ENCODE measurements at regions not wholly inside any gene's neighbourhood (a gene's known extent, or its start where the extent isn't known, plus 50 kb on each side); places are given as distances from the start of the nearest gene placed in this dataset.

DNA sequence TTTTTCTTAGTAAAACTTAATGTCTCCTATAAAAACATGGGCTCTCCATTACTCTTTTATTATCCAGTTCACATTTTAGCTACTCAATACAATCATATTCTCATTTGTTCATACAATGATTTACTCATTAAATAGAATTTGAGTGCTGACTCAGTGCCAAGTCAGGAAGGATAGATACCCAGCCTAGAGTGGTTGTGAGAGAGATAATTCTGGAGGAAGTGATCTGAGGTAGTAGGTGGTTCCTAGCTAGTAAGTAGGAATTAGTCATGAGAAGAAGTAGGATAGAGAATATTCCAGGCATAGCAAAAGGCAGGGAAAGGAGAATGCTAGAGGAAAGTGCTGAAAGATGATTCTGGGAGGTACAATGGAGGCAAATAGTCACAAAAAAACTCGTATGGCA is 133.5 kb upstream of the MBL2 start:
- DNase-seq (ENCODE audit: low read depth in 2 of 3, low spot score in 1 of 3) = no peak

DNA sequence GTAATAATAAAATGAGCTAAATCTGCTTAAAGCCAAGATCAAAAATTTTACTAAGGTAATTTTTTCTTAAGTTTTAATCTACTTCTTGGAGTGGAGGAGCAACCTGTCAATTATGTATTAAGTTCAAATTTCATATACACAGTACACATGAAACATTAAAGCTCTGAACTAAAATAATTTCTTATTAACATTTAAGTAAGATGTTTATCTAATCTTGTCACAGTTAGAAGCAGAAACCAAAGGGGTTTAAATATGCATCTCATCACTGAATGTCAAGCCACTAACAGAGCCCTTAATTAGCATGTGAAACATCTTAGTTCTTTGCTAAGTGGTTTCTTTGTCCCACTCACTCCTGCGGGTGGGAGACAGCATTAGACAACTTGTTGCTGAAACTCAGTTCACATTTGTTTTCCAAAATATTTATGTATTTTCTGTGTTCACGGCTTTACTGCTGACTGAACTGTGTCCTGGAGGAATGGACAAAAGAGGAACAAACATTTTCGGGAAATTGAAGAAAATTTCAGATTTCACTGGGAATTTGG is 130.9 kb upstream of the MBL2 start:
- DNase-seq (ENCODE audit: low read depth in 2 of 3, low spot score in 1 of 3) = no peak

DNA sequence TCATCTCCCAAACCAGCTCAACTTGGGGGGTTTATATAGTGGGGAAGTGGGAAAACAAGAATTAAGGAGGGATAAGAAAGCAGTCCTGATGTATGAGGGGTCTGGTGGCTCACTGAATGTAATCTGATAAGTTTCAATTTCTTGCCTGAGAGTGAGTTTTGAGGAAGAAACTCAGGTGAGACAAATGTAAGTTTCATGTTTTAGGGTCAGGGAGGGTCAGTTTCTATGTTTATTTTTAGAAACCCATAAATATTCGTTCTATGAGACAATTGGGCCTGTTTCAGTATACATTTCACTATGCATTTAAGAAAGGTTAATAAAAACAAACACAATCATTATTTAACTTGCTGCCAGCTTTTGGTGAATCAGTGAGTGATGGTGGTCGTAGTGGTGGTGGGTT is 128.0 kb upstream of the MBL2 start:
- no peak for DNase-seq (ENCODE audit: low read depth in 2 of 3, low spot score in 1 of 3)

DNA sequence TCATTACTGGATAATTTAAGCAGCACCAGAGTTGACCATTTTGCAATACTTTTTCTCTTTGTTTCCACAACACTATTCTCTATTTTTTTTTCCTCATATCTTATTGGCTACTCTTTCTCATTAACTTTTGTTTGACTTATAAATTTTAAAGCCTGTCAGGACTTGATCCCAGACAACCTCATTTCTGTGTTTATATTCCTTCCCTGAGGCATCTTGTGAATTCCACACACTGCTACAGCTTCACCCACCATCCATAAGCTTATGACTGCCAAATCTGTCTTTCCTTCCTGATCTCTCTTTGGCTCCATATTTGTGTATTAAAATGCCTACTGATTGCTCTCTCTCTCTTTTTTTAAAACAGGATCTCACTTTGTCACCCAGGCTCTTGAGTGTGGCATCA is 124.6 kb upstream of the MBL2 start:
- no peak for DNase-seq (ENCODE audit: low read depth in 2 of 3, low spot score in 1 of 3)

DNA sequence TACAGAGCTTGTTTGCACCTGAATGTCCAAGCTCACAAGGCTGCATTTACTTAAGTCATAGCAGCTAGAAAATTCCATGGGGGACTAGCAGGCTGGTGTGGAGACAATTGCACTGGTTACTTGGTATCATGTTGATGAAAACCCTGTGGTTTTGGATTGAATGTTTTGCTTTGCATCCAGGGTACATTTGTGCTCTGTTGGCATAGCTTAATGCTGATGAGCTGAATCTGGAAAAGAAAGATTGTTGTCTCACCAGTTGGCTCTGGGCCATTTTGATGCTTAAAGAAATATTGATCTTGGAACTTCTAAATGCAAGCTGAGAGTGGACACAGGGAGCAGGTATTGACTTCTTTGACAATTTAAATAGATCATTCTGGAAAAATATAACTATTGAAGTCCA is 122.5 kb upstream of the MBL2 start:
- DNase-seq (ENCODE audit: low read depth in 2 of 3, low spot score in 1 of 3) = no peak

DNA sequence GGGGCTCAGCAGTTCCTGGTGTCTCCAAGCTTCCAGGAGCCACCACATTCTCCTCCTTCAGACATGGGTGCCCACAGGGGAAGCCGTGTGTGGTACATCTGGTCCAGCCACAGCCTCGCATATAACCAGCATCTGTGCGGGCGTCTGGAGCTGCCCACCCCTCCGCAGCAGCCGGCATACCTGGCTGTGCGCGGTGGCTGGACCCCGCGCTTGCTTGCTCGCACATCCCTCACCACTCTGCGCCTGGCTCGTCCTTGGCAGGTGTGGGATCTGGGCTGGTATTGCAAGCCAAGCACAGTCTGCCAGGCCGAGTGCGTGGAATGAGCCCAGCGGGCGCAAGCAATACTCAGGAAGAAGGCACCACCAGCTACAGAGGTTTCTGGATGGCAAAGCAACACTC is 117.7 kb upstream of the MBL2 start:
- no peak for DNase-seq (ENCODE audit: low read depth in 2 of 3, low spot score in 1 of 3)

DNA sequence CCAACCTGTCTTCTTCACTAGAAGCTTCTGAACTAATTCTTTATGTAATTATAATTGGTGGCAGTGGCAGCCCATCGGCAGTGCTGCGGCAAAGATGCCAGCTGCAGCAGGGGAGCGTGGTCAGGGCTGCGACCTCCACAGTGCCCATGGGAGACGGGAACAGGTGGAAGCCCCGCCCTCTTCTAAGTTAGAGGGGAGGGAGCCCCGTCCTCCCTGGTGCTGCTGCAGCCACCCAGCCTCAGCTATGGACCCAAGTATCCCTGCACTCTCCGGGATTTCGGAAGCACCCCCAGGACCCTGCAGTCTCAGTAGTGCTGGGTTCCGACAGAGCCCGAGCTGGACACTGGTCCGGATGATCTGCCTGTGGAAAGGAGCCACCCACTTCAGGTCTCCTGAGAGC is 117.0 kb upstream of the MBL2 start:
- no peak for DNase-seq (ENCODE audit: low read depth in 2 of 3, low spot score in 1 of 3)

DNA sequence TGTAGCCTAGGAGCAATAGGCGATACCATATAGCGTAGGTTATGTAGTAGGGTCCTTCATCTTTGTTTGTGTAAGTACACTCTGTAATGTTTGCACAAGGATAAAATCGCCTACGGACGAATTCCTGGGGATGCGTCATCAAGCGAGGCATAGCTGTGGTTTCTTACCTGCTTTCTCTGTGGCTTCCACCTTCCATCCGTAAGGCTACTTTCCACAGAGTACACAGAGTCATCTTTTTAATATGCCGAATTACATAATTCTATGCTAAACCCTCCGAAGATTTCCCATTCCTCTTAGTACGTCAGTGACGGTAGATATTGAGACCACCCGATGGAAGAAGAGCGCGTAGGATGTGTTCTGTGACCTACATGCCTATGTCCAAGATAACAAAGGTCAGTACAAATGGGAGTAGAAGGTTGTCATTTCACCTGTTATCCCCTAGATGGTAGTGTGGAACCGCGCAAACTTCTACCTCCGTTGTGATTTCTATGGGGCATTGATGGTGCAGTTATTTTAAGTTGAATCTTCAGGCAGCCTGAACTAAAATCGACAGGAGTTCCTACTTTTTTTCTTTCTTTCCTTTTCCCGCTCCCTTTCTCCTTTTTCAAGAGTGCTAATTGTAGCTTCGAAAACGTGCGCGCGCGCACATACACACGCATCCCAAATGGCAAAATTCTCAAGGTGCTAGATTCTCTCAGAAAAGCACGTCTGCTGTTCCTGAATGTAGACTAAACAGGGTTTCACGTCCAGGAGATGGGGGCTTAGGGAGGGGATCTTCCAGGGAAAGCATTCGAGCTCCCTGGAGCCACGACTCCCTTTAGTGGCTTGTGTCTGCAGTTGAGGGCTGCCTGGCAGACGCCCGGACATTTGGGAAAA is 111.7 kb upstream of the MBL2 start:
- DNase-seq (ENCODE audit: low read depth in 2 of 3, low spot score in 1 of 3) = peak in 1 of 3 donors; percentile 0

DNA sequence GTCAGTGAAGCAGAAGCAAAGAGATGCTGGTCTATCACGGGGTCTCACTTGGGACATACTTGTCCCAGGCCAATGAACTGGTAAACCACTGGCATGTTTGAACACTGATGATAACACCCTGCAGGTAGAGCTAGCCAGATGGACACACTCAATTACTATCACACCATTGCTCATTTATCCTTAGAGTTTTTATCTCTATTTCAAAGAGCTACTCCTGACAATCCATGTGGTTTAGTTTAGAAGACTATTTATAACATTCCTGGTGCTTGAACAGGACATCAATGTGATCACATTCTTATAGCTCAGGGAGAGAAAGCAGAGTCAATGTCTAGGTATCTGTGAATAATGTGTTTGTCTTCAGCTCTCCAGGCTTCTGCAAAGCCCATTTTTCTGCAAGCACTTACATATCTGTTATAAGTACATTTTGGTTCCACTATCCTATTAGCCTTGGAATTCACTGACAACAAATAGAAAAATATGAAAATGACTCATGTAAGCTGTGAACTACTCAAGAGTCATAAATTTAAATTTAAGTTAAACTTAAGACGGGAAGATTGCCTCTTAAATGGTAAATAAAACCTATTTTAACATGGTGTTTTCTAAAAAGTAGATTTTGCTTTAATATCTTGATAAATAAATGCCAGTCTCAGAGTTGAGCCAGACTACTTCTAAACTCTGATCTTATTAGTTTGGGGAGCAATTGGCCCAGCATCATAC is 106.7 kb upstream of the MBL2 start:
- DNase-seq (ENCODE audit: low read depth in 2 of 3, low spot score in 1 of 3) = no peak

DNA sequence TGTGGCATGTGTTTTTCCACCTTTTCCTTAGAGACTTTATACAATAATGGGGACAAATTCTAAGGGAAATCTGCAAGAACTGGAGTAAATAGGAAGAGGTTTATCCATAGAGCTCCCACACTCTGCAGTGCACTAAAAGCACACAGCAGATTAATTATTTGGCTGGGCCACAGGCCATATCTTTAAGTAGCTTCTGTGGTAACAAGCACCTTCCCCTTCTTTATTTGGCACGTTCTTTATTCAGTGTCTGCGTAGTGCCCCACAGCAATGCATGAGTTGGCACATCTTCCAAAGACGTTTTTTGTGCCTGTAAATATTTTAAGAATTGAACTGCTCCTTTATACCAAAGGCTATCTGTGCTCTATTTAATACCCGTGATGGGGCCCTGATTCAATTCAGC is 104.9 kb upstream of the MBL2 start:
- no peak for DNase-seq (ENCODE audit: low read depth in 2 of 3, low spot score in 1 of 3)

DNA sequence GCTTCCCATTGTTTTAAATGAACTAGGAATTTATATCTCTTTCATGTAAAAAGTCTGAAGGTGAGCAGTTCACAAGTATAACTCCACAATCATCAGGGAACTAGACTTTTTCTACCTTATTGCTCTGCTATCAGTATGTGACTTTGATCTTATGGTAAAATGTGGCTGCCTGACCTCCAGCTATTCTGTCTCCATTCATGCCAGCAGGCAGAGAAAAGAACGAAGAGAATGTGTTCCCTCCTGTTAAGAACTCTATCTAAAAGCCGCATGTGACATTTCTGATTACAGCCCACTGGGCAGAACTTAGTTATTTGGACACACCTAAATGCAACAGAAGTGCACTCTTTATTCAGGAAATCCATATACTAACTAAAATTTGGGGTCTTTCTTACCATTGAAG is 102.8 kb upstream of the MBL2 start:
- DNase-seq (ENCODE audit: low read depth in 2 of 3, low spot score in 1 of 3) = no peak

DNA sequence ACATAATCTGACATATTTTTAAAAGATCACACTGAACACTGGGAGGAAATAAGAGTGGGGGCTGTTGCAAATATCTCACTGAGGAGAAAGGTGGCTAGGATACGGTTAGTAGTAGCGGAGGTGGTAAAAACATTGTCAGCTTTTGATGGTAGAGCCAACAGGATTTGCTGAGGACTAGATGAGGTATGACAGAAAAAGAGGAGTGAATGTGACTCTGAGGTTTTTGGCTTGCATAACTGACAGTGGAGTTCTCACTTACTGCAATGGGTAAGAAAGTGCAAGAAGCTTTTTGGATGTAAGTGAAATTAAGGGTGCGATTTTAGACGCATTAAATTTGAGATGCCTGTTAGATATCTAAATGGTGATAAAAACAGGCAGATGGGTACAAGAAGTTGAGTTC is 102.0 kb upstream of the MBL2 start:
- no peak for DNase-seq (ENCODE audit: low read depth in 2 of 3, low spot score in 1 of 3)

DNA sequence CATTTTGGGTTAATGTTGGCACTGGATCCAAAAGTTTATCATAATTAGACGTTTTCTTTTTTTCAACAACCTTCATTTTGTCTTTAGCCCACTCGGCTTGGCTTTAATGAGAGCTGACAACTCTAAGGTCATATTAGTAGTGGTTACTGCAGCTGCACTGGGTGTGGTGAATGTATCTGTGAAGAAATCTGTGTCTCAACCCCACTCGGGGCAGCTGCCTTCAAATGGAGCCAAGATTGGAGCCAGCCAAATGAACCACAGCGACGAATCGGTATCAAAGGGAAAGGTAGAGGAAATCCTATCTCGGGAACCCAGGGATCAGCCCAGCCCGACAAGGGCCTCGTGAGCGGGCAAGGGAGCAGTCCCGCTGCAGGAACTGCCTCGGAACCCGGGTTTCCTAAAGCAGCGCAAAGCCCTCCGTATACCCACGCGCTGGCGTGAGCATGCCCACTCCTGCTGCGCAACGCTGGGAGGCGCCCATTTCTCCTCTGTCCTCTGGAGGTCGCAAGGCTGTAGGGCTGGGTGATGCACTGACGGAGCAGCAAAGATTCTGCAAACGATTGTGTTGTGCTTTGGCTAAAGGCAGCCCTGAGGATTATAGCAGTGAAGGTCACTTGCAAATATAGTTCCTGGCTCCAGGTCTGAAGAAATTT is 98.7 kb upstream of the MBL2 start:
- no peak for DNase-seq (ENCODE audit: low read depth in 2 of 3, low spot score in 1 of 3)

DNA sequence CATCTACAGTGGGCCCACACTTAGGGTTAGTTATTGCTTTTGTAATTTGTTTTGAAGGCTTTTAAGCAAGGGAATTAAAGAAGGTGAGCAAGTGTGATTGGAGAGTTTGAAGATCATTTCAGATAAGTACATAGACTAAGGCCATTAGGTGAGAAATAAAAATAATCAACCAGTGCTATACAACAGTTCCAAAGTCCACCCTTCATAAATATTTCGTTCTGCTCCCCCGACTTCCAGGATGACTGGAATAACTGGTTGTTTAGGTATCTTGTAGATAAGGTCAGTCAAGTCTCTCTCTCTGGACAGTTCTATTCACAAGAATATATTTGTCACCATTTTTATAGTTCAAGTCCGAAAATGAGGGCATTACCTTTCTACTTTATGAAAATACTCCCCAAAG is 98.0 kb upstream of the MBL2 start:
- DNase-seq (ENCODE audit: low read depth in 2 of 3, low spot score in 1 of 3) = no peak

DNA sequence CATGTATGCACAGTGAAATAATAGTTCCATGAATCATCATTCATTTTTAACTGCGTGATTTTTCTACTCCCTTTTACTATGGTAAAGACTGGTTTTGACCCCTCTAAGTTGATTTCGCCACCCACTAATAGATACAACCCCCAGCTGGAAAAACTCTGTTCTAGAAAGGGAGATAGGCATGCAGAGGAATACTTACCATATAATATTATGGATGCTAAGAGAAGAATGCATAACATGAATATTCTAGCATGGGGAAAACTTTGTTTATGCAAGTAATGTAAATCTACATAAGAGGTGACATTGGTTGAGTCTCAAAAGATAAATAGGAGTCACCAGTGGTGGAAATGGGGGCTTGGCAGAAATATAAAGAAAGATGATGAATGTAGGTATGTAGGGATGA is 97.3 kb upstream of the MBL2 start:
- DNase-seq (ENCODE audit: low read depth in 2 of 3, low spot score in 1 of 3) = no peak

DNA sequence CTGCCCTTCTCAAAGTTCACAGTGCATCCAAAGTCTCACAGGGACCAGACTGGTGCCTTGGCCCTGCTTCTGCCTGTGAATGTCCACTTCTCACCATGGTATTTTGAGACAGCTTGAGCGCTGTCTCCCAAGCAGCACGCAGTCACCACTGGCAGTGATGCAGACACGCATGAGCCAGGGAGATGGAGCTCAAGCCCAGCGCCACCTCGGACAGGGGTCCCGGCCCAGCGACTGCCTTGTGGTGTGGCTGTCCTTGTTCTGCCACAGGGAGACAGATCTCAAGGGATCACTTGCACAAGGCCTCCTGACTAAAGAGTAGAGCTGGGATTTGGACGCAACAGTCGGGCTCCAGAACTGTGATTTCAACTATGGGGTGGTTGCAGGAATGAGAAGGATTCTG is 92.6 kb upstream of the MBL2 start:
- DNase-seq (ENCODE audit: low read depth in 2 of 3, low spot score in 1 of 3) = no peak

DNA sequence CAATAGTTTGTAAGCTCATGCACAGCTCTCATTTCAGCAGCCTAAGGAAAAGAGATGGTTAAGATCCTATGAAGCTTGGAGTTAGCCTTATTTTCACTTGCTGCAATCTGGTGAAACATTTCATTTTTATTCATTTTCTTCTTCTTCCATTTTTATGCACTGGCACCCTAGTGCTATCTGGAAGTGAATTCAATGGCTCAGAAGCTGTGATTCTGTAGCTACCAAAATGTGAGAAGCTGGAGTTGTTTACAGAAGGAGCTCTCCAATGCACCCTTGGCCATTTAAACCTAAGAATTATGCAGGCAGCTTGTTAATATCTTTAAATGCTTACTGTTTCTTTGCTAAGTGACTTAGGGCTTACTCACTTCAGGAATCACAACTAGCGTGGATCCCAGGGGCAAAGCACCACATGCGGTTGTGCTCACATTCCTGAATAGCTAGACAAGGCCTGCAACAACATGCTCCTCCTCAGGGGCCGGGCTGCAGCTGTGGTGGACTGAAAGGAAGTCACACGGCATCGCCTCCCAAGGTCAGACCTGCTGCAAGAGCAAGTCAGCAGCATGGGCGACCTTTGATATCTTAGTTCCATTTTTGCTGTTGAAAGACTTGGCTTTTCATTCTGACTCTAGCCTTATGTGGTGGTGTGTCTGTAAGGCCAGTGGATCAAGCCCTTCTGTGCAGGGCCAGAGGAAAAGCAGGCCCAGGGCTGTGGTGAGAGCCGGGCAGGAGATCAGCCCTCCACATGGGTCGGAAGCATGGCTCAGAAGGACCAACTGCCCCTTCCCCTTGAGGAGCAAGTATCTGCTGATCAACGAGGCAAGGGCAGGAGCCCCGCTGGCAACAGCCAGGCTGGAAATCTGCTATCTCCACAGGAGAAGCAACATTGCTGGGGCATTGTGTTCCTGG is 91.9 kb upstream of the MBL2 start:
- no peak for DNase-seq (ENCODE audit: low read depth in 2 of 3, low spot score in 1 of 3)

DNA sequence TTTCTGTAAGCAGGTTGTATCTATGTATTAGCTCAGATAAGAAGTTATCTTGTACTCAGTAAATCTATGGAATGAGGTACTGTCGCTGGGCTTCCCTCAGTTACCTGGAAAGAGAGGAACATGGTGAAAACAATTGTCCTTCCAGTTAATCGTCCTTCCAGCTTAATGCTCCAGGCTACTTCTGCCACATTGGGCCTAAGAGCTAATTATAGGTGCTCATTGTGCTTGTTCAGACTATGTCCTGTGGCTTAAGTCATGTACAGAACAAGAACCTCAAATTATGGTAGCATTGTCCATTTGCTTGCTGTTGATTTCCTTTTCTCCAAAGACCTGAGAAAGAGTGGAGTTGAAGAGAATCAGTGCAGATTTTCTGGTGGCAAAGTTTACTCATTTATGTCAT is 86.1 kb upstream of the MBL2 start:
- no peak for DNase-seq (ENCODE audit: low read depth in 2 of 3, low spot score in 1 of 3)

DNA sequence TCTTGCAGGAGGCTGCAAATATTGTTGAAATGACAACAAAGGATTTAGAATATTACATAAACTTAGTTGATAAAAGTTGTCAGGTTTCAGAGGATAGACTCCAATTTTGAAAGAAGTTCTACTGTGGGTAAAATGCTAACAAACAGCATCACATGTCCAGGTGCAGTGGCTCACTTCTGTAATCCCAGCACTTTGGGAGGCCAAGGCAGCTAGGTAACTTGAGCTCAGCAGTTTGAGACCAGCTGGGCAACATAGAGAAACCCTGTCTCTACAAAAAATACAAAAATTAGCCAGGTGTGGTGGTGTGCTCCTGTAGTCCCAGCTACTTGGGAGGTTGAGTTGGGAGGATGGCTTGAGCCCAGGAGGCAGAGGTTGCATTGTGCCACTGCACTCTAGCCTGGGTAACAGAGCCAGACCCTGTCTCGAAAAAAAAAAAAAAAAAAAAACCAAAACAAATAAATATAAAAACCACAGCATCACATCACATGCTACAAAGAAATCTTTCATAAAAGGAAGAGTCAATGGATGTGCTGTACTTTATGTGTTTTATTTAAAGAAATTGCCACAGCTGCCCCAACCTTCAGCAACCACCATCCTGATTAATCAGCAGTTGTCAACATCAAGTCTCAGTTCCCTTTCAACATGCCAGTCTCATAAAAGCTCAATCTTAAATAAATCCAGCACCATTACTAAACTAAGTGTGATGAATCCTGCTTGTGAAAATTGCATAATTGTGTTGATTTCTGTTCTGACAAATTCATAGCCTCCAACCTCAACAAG is 83.2 kb upstream of the MBL2 start:
- DNase-seq (ENCODE audit: low read depth in 2 of 3, low spot score in 1 of 3) = no peak

DNA sequence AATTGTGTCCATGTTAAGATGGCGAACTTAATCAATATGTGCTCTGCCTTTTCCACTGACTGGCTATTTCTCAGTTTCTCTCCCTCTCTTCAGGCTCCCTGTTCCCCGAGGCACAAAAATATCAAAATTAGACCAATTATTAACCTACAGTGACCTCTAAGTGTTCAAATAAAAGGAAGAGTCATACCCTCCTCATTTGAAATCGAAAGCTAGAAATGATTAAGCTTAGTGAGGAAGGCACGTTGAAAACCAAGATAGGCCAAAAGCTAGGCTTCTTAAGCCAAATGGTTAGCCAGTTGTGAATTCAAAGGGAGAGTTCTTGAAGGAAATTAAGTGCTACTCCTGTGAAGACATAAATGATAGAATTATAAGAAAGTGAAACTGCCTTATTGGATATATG is 81.1 kb upstream of the MBL2 start:
- DNase-seq (ENCODE audit: low read depth in 2 of 3, low spot score in 1 of 3) = no peak

Data from stimulated activated CD4-positive, alpha-beta T cell treated with anti-CD3 and anti-CD28 coated beads, Interleukin-12 subunit alpha, Interleukin-12 subunit beta, amount 100 ng/mL, for 48 hours (primary cell).